ENCODE measurements at regions not wholly inside any gene's neighbourhood (a gene's known extent, or its start where the extent isn't known, plus 50 kb on each side); places are given as distances from the start of the nearest gene placed in this dataset.

DNA sequence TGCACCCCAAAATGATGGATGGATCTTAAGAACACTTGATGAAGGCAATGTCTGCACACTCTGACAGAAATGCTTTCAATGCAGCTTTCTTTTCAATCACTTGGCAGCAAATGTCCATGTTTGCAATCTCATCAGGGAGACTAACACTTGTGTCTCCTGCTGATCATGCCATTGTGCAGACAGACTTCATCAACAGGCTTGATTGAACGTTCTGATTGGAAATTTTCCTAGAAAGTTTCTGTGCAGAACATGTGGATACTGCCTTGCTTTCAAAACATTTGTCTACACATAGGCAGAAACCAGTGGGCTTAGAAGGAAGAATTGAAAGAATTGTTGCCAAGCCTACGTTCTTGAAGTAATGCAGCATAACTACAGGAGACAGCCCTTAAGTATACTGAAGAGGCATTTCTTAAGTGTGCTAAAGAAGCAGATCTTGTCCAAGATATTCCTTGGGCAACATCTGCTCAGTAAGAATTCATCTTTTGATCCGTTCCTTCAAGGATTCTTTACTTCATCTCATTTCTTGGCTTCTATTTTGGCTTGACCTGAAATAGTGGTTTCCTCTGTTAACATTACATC lies 120.4 kb upstream of the PLCB4 start:
- Histone ChIP-seq H3K4me1 (no peaks in the 10 kb centered on the region), H3K9ac (ENCODE audit: low read depth in 2 of 2, low read length in 2 of 2) (no peak overlapping the region), H3K36me3 (no peaks in the 10 kb centered on the region), H3K4me3 (no peak overlapping the region), H3K9me3 (no peaks in the 10 kb centered on the region), H3K27me3 (no peaks in the 10 kb centered on the region), H3K27ac (no peak overlapping the region)
- DNase-seq: no peak
- intact Hi-C loops (cut with DNase I): no loop called here
- no peak for TF ChIP-seq CTCF (IDR thresholded peaks at IDR 0.05)

GRCh38 chr20:8951164-8951563 lies 117.7 kb upstream of the PLCB4 start:
- Histone ChIP-seq H3K27me3 (no peaks in the 10 kb centered on the region), H3K27ac (no peak overlapping the region), H3K9me3 (no peaks in the 10 kb centered on the region), H3K36me3 (no peaks in the 10 kb centered on the region), H3K4me1 (no peaks in the 10 kb centered on the region), H3K4me3 (no peak overlapping the region), H3K9ac (ENCODE audit: low read depth in 2 of 2, low read length in 2 of 2) (no peak overlapping the region)
- DNase-seq: no peak
- intact Hi-C loops (cut with DNase I): no loop called here
- TF ChIP-seq CTCF (IDR thresholded peaks at IDR 0.05): no peak

GRCh38 chr20:8952721-8953120 lies 116.2 kb upstream of the PLCB4 start:
- Histone ChIP-seq H3K9ac (ENCODE audit: low read depth in 2 of 2, low read length in 2 of 2) (no peak overlapping the region), H3K27ac (no peak overlapping the region), H3K27me3 (no peaks in the 10 kb centered on the region), H3K4me3 (no peak overlapping the region), H3K9me3 (no peaks in the 10 kb centered on the region), H3K4me1 (no peaks in the 10 kb centered on the region), H3K36me3 (no peaks in the 10 kb centered on the region)
- intact Hi-C loops (cut with DNase I): no loop called here
- TF ChIP-seq CTCF (IDR thresholded peaks at IDR 0.05): no peak
- no peak for DNase-seq

- DNase-seq: no peak
- Histone ChIP-seq H3K27ac (no peak overlapping the region), H3K27me3 (no peaks in the 10 kb centered on the region), H3K36me3 (no peaks in the 10 kb centered on the region), H3K4me1 (no peaks in the 10 kb centered on the region), H3K9me3 (no peaks in the 10 kb centered on the region), H3K9ac (ENCODE audit: low read depth in 2 of 2, low read length in 2 of 2) (no peak overlapping the region), H3K4me3 (no peak overlapping the region)
- intact Hi-C loops (cut with DNase I): no loop called here
- no peak for TF ChIP-seq CTCF (IDR thresholded peaks at IDR 0.05)
These were observed 115.6 kb upstream of the PLCB4 start for GRCh38 chr20:8953300-8953699.

GRCh38 chr20:8960241-8960640 lies 108.6 kb upstream of the PLCB4 start:
- intact Hi-C loops (cut with DNase I): no loop called here
- no peak for TF ChIP-seq CTCF (IDR thresholded peaks at IDR 0.05)

More at GRCh38 chr20:8960241-8960640, 108.6 kb upstream of the PLCB4 start:
- H3K9ac ChIP-seq (ENCODE audit: low read depth in 2 of 2, low read length in 2 of 2): no peak overlapping the region
- H3K4me1 ChIP-seq: no peaks in the 10 kb centered on the region
- H3K36me3 ChIP-seq: no peaks in the 10 kb centered on the region
- H3K9me3 ChIP-seq: no peaks in the 10 kb centered on the region
- H3K27ac ChIP-seq: no peak overlapping the region
- no peak overlapping the region for H3K4me3 ChIP-seq
- H3K27me3 ChIP-seq: no peaks in the 10 kb centered on the region
- DNase-seq: no peak

Data from colonic mucosa (tissue), 4 donors.